Endothelial cell of umbilical vein (primary cell): ENCODE measurements at regions not wholly inside any gene's neighbourhood (a gene's known extent, or its start where the extent isn't known, plus 50 kb on each side); places are given as distances from the start of the nearest gene placed in this dataset.

Experiments used
- BruUV-seq: library from RNA; stranded (reverse); fragments of 400-500 nt; replicated peaks from 2 replicates; lab custom pipeline; 2021; lab: Mats Ljungman, UMichigan
- CTCF ChIA-PET: fragments of 300-600, 350-600 bp; sonication (Branson Sonifier 250); formaldehyde crosslinking; loops from one replicate; lab custom pipeline; 2021; ENCODE audit warnings: antibody characterized with exemption, inconsistent platforms; lab: Charles Lee
- POLR2A ChIA-PET: fragments of 300-600, 350-600 bp; sonication (Branson Sonifier 250); formaldehyde crosslinking; loops from one replicate; lab custom pipeline; 2021; ENCODE audit warnings: antibody characterized with exemption, inconsistent platforms; lab: Charles Lee
- DNase-seq: peaks from one replicate; pipeline ENCODE4 v3.0.0-alpha.2; 2011; ENCODE audit warnings: low read depth, low spot score
- FAIRE-seq: peaks from 2 replicates; lab custom pipeline; 2011; peaks lifted over from hg19 to GRCh38; lab: Jason Lieb, UNC
- H2AFZ ChIP-seq: 2 replicates; pipeline ENCODE4 v1.6.0; 2012; ENCODE audit warnings: low read depth, low read length, control low read depth, inconsistent platforms
- H3K27ac ChIP-seq: 2 replicates; pipeline ENCODE4 v1.5.1; 2011; ENCODE audit warnings: low read depth, mild to moderate bottlenecking, control low read depth, low read length, moderate library complexity; ENCODE audit not compliant: insufficient read depth
- H3K27me3 ChIP-seq, 2 experiments: 2 replicates each; pipeline versions ENCODE4 v1.6.0 to v1.6.1; 2011; ENCODE audit warnings: low read length in 2 of 2, mixed read lengths in 1 of 2; ENCODE audit not compliant: control insufficient read depth in 2 of 2, insufficient read depth in 2 of 2
- H3K36me3 ChIP-seq, 2 experiments: 2 replicates in 1 of 2; 3 replicates in 1 of 2; pipeline ENCODE4 v1.5.1; 2011; ENCODE audit warnings: low read length in 2 of 2, mild to moderate bottlenecking in 1 of 2, moderate library complexity in 1 of 2; ENCODE audit not compliant: control insufficient read depth in 2 of 2, insufficient read depth in 2 of 2; ENCODE audit errors: extremely low read depth in 1 of 2
- H3K4me1 ChIP-seq: 3 replicates; pipeline ENCODE4 v1.5.1; 2011; ENCODE audit warnings: mild to moderate bottlenecking, low read length; ENCODE audit not compliant: control insufficient read depth, insufficient read depth; ENCODE audit errors: extremely low read depth
- H3K4me2 ChIP-seq: 2 replicates; pipeline ENCODE4 v1.6.1; 2011; ENCODE audit warnings: low read length, control low read depth, mixed read lengths; ENCODE audit not compliant: insufficient read depth
- H3K4me3 ChIP-seq, 3 experiments: fragments of 200-600 bp in 1 of 3; sonication (generic), shearing (Covaris generic) in 1 of 3; replicated peaks in 1 of 3; 2 replicates each; pipeline ENCODE4 v1.5.1; 2011 to 2016; ENCODE audit warnings: control low read depth in 3 of 3, low read length in 3 of 3, mild to moderate bottlenecking in 2 of 3, inconsistent platforms in 1 of 3, low read depth in 1 of 3, moderate library complexity in 1 of 3; ENCODE audit not compliant: insufficient read depth in 1 of 3
- H3K79me2 ChIP-seq: 2 replicates; pipeline ENCODE4 v1.6.0; 2012; ENCODE audit warnings: low read length, inconsistent platforms; ENCODE audit not compliant: control insufficient read depth, insufficient read depth
- H3K9ac ChIP-seq: replicated peaks from 2 replicates; pipeline ENCODE3; 2011; ENCODE audit warnings: low read length, control low read depth; ENCODE audit not compliant: insufficient read depth; ENCODE audit errors: extremely low read depth
- H3K9me1 ChIP-seq: replicated peaks from 3 replicates; pipeline ENCODE4 v1.6.0; 2011; ENCODE audit warnings: mild to moderate bottlenecking, low read length; ENCODE audit not compliant: control insufficient read depth, insufficient read depth; ENCODE audit errors: extremely low read depth
- H3K9me3 ChIP-seq: replicated peaks from 2 replicates; pipeline ENCODE4 v1.5.1; 2012; ENCODE audit warnings: low read length, inconsistent platforms; ENCODE audit not compliant: control insufficient read depth, insufficient read depth
- H4K20me1 ChIP-seq: replicated peaks from 2 replicates; pipeline ENCODE3; 2011; ENCODE audit warnings: mild to moderate bottlenecking, low read length; ENCODE audit not compliant: control insufficient read depth, insufficient read depth; ENCODE audit errors: extremely low read depth
- CTCF ChIP-seq, 2 donors: IDR thresholded peaks; 1 replicate in 1 of 2; 2 replicates in 1 of 2; pipeline ENCODE4 v1.5.1; 2011; ENCODE audit warnings: low read length in 2 of 2, mild to moderate bottlenecking in 2 of 2, moderate library complexity in 2 of 2, control low read depth in 1 of 2, inconsistent platforms in 1 of 2, low read depth in 1 of 2; ENCODE audit not compliant: insufficient read depth in 1 of 2; ENCODE audit errors: extremely low read depth in 1 of 2
- EZH2 ChIP-seq: IDR thresholded peaks from 2 replicates; pipeline ENCODE4 v1.6.1; 2012; ENCODE audit warnings: borderline replicate concordance, low read depth, mild to moderate bottlenecking, moderate library complexity, low read length, inconsistent platforms; ENCODE audit not compliant: severe bottlenecking
- FOS ChIP-seq: IDR thresholded peaks from 2 replicates; pipeline ENCODE4 v1.6.1; 2011; ENCODE audit warnings: mild to moderate bottlenecking, low read length, moderate library complexity, borderline replicate concordance; ENCODE audit not compliant: insufficient read depth
- GATA2 ChIP-seq: IDR thresholded peaks from 2 replicates; pipeline ENCODE4 v1.7.0; 2011; ENCODE audit warnings: low read depth, mild to moderate bottlenecking, moderate library complexity, mixed read lengths, low read length; ENCODE audit not compliant: insufficient read length, insufficient read depth
- JUN ChIP-seq: IDR thresholded peaks from 2 replicates; pipeline ENCODE4 v1.6.1; 2011; ENCODE audit warnings: borderline replicate concordance, low read depth; ENCODE audit not compliant: insufficient read length, insufficient read depth
- MAX ChIP-seq: IDR thresholded peaks from 2 replicates; pipeline ENCODE4 v1.6.1; 2011; ENCODE audit not compliant: insufficient read depth, insufficient read length
- MYC ChIP-seq: IDR thresholded peaks from one replicate; pipeline ENCODE4 v1.6.1; 2011; ENCODE audit warnings: mild to moderate bottlenecking, low read depth, low read length
- POLR2A ChIP-seq: IDR thresholded peaks from 2 replicates; pipeline ENCODE4 v1.6.1; 2012; ENCODE audit warnings: low read depth, mild to moderate bottlenecking, control low read depth, low read length
- POLR2AphosphoS5 ChIP-seq: IDR thresholded peaks from 2 replicates; pipeline ENCODE4 v1.6.1; 2012; ENCODE audit warnings: low read depth, mild to moderate bottlenecking, control low read depth, low read length, moderate library complexity; ENCODE audit not compliant: insufficient read depth
- dilution Hi-C: fragments of 300-500 bp; cut with MboI; formaldehyde crosslinking; loops from one replicate; pipeline ENCODE4 v1.15.0; 2019; ENCODE audit warnings: low sequenced_read_pairs; ENCODE audit not compliant: extremely low pct_ligation_motif_present
- intact Hi-C: fragments of 100-400 bp; cut with micrococcal nuclease; formaldehyde crosslinking; loops from one replicate; pipeline ENCODE4 v1.10.0; 2022

GRCh38 chr2:145106293-145106692, 586.4 kb upstream of the ZEB2 start:
- H3K4me2 ChIP-seq, result no peak overlapping the region
- H3K4me3 ChIP-seq, result no peak overlapping the region
- no peak for DNase-seq
- intact Hi-C loops (no loop called here), dilution Hi-C loops (no loop called here)
- TF ChIP-seq EZH2 (no peak), MAX (no peak), JUN (no peak), GATA2 (no peak), POLR2AphosphoS5 (no peak), POLR2A (no peak)
- peaks cover 10% of the 10 kb centered on the region for H3K4me1 ChIP-seq
- H3K79me2 ChIP-seq, result no peaks in the 10 kb centered on the region
- H3K27ac ChIP-seq, result no peak overlapping the region
- no peaks in the 10 kb centered on the region for H3K36me3 ChIP-seq
- ChIA-PET CTCF (no interaction called here), POLR2A (no interaction called here)
- no peak overlapping the region for H3K9ac ChIP-seq
- no peak overlapping the region for H2AFZ ChIP-seq
- H4K20me1 ChIP-seq, result no peaks in the 10 kb centered on the region
- FAIRE-seq, result no peak
- BruUV-seq, result no TSS peak
- H3K27me3 ChIP-seq, result no peaks in the 10 kb centered on the region
- H3K9me1 ChIP-seq, result no peaks in the 10 kb centered on the region
- H3K9me3 ChIP-seq, result no peaks in the 10 kb centered on the region

GRCh38 chr2:145102706-145103105, 582.8 kb upstream of the ZEB2 start:
- Histone ChIP-seq H3K4me2 (no peak overlapping the region), H3K9me1 (no peaks in the 10 kb centered on the region), H3K4me1 (no peaks in the 10 kb centered on the region), H2AFZ (no peak overlapping the region), H3K9me3 (no peaks in the 10 kb centered on the region), H3K4me3 (no peak overlapping the region), H3K27ac (no peak overlapping the region), H3K36me3 (no peaks in the 10 kb centered on the region), H3K79me2 (no peaks in the 10 kb centered on the region), H3K27me3 (no peaks in the 10 kb centered on the region), H3K9ac (no peak overlapping the region), H4K20me1 (no peaks in the 10 kb centered on the region)
- dilution Hi-C loops (no loop called here), intact Hi-C loops (no loop called here)
- no TSS peak for BruUV-seq
- FAIRE-seq (no peak), DNase-seq (no peak)
- ChIA-PET POLR2A (no interaction called here), CTCF (no interaction called here)
- TF ChIP-seq MAX (no peak), EZH2 (no peak), FOS (no peak), MYC (no peak), POLR2AphosphoS5 (no peak), JUN (no peak), CTCF (IDR thresholded peaks at IDR 0.05; ENCODE audit: extremely low read depth in 1 of 2, insufficient read depth in 1 of 2, low read depth in 1 of 2, low read length in 2 of 2) (no peak), GATA2 (no peak), POLR2A (no peak)
